DMS 273 treated with DMSO at 0.1 percent for 48 hours (cell line): ENCODE measurements at regions not wholly inside any gene's neighbourhood (a gene's known extent, or its start where the extent isn't known, plus 50 kb on each side); places are given as distances from the start of the nearest gene placed in this dataset.

Experiments used
- DNase-seq: peaks from one replicate; lab custom pipeline; 2025; lab: John Stamatoyannopoulos, UW

GRCh38 chr9:8085986-8086385, 286.4 kb upstream of the DMAC1 start:
- DNase-seq, result no peak

- DNase-seq, result no peak
Observed at GRCh38 chr9:8078641-8079140, 279.1 kb upstream of the DMAC1 start.

- no peak for DNase-seq
Observed at GRCh38 chr9:8074713-8075286, 275.2 kb upstream of the DMAC1 start.

DNA sequence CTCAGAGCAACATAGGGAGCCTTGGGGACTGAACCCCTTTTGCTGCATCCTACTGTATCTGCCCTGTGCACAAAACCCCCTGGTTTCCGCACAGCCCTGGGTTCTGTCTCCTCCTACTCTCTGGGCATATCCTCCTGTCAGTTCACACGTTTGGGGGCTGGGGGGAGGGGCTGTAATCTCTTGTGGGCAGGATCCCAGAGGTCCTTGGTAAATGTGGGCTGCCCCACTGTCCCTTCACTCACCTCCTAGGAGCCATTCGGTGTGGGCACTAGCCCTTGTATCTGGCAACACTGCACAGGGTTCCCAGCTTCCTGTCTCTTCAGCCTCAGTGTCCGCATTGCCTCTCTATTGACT, 271.8 kb upstream of the DMAC1 start:
- no peak for DNase-seq

- DNase-seq, result no peak
Observed at GRCh38 chr9:8070779-8071444, 271.3 kb upstream of the DMAC1 start.

- no peak for DNase-seq
Observed at GRCh38 chr9:8062459-8062858, 262.9 kb upstream of the DMAC1 start.

- DNase-seq, result no peak
Observed at GRCh38 chr9:8053501-8053900, 253.9 kb upstream of the DMAC1 start.

DNA sequence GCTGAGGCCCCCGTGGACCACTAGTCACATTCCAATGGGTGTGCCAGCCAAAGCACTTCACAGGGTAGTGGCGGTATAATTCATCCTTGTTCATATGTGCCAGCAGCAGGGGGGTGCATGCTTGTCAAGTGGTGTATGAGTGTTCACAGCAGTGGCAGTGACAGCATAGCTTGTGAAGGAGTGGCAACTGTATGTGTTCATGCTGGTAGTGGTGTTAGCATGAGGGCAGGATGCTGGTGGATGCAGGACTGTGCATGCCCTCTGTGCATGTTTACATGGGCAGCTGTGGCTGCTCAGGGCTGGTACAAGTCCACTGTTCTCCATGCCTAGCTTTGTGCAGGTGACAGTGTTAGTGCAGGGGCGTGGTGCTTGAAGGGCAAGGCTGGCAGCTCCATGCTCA, 253.4 kb upstream of the DMAC1 start:
- no peak for DNase-seq

DNA sequence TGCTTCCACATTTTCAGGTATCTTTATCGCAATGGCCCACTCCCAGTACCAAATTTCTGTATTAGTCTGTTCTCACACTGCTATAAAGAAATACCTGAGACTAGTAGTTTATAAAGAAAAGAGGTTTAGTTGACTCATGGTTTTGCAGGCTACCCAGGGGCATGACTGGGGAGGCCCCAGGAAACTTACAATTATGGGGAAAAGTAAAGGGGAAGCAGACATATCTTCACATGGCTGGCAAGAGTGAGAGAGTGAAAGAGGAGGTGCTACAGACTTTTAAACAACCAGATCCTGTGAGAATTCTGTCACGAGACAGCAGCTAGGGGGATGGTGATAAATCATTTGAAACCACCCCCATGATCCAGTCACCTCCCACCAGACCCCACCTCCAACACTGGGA, 238.2 kb upstream of the DMAC1 start:
- DNase-seq, result no peak

- DNase-seq, result no peak
Observed at GRCh38 chr9:8036914-8037524, 237.4 kb upstream of the DMAC1 start.

DNA sequence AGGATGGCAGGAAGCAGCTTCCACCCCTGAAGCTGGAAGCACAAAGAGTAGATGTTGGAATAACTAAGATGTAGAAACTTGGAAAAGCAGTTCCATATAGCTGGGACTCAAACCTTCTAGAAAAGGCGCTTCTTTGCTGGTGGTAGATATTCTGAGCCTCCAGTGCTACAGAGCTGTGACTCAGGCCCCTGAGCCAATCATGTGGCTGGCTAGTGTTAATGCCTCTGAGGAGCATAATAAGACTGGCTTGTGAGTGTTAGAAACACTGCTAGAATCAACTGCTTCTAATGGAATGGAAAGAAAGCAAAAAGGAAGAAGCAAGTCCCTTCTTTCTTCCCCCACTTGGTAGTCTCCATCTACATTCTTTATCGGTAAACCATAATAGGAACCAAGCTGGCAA, 234.2 kb upstream of the DMAC1 start:
- DNase-seq, result no peak

- DNase-seq, result no peak
Observed at GRCh38 chr9:8030095-8030494, 230.5 kb upstream of the DMAC1 start.

DNA sequence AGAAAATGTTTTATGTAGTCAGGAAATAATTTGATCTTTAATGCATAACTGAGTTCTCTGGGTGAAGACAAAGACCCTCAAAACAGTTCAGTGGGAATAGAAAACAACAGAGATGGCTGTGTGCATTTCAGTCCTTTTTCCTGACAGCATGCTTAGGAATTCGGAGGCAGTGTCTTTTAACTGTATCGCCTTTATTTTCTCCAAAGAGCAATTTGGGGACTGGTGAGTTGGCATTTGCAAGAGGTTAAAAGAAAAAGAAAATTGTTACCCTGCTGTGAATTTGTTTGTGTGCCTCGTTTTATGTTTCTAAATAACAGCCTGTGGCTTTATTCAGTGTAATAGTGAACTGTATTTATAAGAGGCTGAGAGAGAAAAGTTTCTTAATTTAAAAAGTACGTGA, 227.8 kb upstream of the DMAC1 start:
- no peak for DNase-seq

GRCh38 chr9:8025551-8025950, 226.0 kb upstream of the DMAC1 start:
- DNase-seq, result no peak

GRCh38 chr9:8020186-8020585, 220.6 kb upstream of the DMAC1 start:
- DNase-seq, result no peak

- DNase-seq, result no peak
Observed at GRCh38 chr9:8019636-8020035, 220.1 kb upstream of the DMAC1 start.

DNA sequence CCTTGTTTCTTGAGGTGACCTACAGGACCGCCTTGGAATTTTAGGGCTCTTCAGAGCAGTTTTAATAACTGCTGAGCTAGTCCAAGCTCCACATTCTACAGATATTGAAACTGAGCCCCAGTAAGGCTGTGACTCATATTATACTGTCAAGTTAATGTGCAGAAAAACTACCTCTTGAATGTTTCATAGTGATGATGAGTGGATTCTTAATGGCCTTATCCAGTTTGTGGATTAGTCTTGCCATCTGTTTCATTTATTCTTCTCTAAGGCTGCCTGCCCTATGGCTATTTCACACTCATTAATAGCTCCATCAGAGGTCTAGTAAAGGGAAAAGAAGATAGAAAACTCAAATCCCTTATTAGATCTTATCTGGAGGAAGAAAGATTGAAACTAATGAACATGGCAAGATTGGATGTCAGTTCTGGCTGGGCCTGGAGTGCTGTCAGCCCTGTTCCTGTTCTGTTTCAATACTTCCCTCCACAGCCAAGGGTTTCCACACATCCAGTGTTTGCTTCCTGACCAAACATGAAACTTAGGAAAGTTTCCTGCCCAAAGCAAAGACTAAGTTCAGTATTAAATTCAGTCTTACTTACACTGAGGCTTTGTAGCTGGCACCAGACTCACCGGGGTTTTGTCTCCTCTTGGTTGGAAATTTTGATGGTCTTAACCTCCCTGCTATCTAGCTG, 215.6 kb upstream of the DMAC1 start:
- no peak for DNase-seq

GRCh38 chr9:8012986-8013385, 213.4 kb upstream of the DMAC1 start:
- DNase-seq, result no peak

- DNase-seq, result no peak
Observed at GRCh38 chr9:8011974-8012373, 212.4 kb upstream of the DMAC1 start.

DNA sequence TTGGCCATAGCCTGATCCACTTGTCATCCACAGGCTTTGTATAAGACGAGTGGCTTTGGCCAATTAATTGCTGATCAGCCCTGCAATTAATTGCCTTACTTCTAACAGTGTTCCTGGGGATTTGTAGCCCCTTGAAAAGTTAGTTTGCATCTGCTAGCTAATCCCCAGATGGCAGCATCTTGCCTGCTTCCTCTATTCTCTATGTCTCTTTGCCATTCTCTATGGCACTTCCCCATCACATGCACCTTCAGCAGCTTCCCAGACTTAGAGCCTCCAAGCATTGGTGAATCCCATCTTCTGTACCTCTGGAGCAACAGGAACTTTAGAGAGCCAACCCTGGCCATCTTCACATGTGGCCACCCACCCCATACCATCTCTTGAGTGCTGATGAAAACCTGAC, 197.0 kb upstream of the DMAC1 start:
- DNase-seq, result no peak

GRCh38 chr9:7988644-7989280, 189.2 kb upstream of the DMAC1 start:
- no peak for DNase-seq

GRCh38 chr9:7984692-7985091, 185.1 kb upstream of the DMAC1 start:
- DNase-seq, result no peak

GRCh38 chr9:7984203-7984602, 184.6 kb upstream of the DMAC1 start:
- DNase-seq, result no peak
